Hypothalamus (tissue), 51 donors: ENCODE measurements at regions not wholly inside any gene's neighbourhood (a gene's known extent, or its start where the extent isn't known, plus 50 kb on each side); places are given as distances from the start of the nearest gene placed in this dataset.

Experiments used
- DNase-seq, 51 donors: peaks; one replicate each; lab custom pipeline; 2025; lab: John Stamatoyannopoulos, UW

DNA sequence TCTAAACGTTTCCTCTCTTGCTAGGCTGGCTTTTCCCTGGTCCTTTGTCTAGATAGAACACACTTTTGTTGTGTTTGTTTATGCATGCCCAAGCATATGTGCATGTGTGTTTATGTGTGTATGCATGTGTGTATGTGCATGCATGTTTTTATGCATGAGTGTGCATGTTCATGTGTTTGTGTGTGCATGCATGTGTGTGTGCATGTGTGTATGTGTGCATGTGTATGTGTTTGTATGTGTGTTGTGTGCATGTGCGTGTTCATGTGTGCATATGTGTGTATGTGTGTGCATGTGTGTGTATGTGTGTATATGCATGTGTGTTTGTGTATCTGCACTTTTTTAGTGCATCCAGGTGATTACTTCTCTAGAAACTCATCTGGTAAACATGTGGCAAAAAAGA lies 558.0 kb downstream of the GALR1 start:
- no peak for DNase-seq

GRCh38 chr18:77811503-77811902 lies 561.9 kb downstream of the GALR1 start:
- no peak for DNase-seq

GRCh38 chr18:77815666-77816338 lies 566.2 kb downstream of the GALR1 start:
- no peak for DNase-seq

DNA sequence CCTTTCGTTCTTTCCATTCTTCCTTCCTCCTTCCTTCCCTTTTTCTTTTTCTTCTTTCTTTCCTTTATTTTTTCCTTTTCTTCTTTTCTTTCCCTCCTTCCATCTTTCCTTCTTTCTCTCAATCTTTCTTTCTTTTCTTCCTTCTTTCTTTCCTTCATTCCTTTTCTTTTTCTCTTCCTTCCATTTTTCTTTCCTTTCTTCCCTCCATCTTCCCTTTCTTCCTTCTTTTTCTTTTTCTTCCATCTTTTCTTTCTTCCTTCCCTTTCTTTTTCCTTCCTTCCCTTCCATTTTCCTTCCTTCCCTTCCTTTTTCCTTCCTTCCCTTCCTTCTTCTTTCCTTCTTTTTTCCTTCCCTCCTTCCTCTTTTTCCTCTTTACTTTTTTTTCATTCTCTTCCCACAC lies 568.7 kb downstream of the GALR1 start:
- no peak for DNase-seq

GRCh38 chr18:77820472-77820871 lies 570.8 kb downstream of the GALR1 start:
- DNase-seq, result no peak

GRCh38 chr18:77821892-77822291 lies 572.2 kb downstream of the GALR1 start:
- no peak for DNase-seq

DNA sequence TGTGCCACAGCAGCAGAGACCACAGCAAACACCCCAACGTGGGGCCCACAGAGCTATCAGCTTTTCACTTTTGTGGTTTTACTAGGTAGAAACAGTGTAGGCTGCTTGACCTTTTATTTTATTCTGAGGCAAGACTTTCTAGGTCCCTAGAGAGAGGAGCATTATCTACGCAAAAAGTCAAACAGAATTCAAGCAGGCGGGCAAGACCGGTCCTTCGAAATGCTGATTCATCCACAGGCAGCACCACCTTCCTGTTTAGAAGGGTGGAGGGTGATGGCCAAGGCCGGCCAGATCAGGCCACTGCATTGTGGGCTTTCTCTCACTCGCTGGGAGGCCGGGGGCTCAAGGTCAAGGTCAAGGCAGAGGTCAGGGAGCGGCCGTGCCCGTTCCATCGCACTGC lies 573.0 kb downstream of the GALR1 start:
- no peak for DNase-seq

- DNase-seq, result no peak
Measured at GRCh38 chr18:77833807-77834206, 584.2 kb downstream of the GALR1 start.

- no peak for DNase-seq
Measured at GRCh38 chr18:77851802-77852201, 602.2 kb downstream of the GALR1 start.

DNA sequence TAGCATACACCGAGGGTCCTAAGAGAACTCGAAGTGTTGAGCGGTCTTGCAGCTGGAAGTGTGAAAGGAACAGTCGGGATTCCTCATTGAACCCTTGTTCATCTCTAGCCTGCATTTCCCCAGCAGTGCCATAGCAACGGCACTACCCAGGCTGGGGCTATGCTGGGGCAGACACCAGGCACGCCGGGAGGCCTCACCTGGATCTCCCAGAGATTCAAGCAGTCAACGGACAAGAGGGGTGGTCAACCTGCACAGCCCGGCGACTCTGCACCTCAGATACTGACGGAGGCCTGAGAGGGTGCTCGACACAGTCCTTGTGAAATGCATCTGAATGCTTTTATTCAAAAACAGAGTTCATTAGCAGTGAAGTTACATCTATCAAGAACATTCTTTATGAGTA lies 604.2 kb downstream of the GALR1 start:
- no peak for DNase-seq

- no peak for DNase-seq
Measured at GRCh38 chr18:77857678-77858655, 608.3 kb downstream of the GALR1 start.

DNA sequence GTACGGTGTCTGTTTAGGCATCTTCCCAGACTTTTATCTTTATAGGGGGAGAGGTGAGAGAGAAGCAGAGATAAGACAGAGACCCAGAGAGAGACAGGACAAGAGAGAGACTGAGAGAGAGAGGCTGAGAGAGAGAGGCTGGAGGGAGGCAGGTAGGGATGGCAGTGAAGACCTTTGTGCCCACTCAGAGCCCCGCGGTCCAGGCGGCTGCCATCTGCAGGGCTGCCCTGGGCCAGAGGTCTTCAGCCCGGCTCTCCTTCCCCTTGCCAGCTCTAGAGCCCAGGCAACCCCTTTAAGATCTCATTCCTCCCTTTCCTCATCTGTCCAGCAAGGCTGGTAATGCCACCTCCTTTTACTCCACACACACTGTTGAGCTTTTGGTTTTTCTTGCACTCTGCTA lies 610.0 kb downstream of the GALR1 start:
- no peak for DNase-seq

DNA sequence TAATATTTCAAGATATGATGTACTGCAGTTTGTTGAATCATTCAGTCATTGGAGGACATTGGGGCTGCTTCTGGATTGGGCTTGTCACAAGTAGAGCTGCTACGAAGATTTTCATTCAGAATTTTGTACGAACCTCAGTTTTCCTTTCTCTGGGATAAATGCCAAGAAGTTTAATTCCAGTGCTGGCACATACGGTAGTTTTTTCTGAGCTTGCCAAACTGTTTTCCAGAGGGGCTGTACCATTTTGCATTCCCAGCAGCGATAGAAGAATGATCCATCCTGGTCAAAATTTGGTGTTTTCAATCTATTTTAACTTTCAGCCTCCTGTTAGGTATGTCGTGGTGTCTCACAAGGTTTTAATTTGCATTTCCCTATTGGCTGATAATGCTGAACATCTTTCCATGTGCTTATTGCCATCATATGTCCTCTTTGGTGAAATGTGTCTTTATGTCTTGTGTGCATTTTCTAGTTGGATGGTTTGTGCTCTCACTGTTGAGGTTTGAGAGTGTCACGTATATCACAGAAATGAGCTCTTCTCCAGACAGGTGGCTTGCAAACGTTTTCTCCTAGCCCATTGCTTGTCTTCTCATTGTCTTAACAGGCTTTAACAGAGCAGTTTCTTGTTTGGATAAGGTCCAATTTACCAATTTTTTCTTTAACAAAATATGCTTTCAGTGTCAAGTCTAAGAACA lies 612.6 kb downstream of the GALR1 start:
- DNase-seq, result no peak

DNA sequence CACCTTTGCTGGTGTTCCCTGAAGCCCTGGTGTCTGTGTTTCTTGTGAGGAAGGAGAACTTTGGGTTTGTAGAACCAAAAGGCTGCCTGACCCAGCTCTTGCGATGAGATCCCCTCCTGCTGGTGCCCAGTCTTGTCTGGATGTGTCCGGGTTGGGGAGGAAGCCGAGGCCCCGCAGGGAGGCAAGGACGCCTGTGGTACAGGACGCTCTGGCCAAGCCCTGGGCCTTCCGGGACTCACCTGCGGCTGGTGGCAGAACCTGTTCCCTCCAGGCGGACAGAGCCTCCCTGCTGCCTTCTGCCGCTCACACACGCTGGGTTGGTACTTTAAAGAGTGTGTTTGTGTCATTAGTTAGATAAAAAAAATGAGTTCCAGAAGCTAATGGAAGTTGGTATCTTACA lies 616.2 kb downstream of the GALR1 start:
- DNase-seq, result no peak

GRCh38 chr18:77866351-77866750 lies 616.7 kb downstream of the GALR1 start:
- DNase-seq, result no peak

- no peak for DNase-seq
Measured at GRCh38 chr18:77870199-77870598, 620.6 kb downstream of the GALR1 start.

DNA sequence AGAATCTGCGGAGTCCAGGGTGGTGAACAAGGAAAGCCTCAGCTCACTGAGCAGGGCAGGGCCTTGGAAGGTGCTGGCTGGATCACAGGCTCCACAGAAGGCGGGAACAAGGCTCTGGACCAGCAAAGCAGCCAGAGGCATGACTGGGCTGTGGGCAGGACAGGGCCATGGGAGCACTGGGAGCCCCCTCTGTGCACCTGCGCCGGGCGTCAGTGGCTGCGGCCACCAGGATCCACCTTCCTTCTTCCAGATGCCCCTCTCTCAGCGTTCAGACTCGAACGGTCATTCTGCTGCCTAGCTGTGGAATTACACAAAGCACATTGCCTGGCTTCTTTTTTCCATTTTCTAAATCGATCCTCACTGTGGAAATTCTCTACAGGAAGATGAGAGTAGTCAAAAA lies 621.2 kb downstream of the GALR1 start:
- DNase-seq, result no peak

- no peak for DNase-seq
Measured at GRCh38 chr18:77872166-77872565, 622.5 kb downstream of the GALR1 start.

- no peak for DNase-seq
Measured at GRCh38 chr18:77876319-77876865, 626.7 kb downstream of the GALR1 start.

DNA sequence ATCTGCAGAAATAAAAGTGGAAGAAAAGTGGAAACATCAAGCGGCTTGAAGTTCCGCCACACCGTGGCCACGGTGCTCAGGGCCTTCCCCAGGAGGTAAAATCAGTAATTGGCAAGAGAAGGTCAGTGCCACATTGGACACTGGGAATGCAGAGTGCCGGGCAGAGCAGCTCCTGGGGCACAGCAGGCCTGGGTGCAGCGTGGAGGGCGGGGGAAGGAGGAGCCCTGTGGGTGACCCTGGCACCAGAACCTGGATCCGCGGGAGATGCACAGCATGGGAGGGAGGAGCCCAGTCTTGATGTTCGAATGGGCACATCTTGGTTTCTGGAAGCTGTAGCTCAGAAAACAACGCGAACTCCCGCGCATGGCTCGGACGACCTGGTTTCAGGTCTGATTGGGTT lies 630.2 kb downstream of the GALR1 start:
- DNase-seq, result no peak

DNA sequence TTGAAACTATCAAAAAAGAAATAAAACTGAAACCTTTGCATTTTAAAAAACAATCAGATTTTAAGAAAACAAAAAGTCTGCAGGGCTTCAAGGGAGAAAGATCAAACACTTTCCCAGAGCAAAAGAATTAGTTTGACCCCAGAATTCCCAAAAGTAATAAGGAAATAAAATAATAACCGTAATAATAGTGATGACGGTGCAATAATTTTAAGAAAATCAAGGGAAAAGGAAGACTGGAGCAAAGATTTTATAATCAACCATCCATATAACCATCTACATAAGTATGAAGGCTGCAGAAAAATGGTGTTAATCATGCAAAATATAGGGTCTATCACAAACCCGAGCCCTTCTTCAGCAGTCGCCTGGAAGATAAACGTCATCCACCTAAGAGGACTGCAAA lies 634.8 kb downstream of the GALR1 start:
- DNase-seq, result no peak
